Mesendoderm (in vitro differentiated cells): ENCODE measurements at regions not wholly inside any gene's neighbourhood (a gene's known extent, or its start where the extent isn't known, plus 50 kb on each side); places are given as distances from the start of the nearest gene placed in this dataset.

ENCODE experiments used
- DNase-seq: peaks from one replicate; pipeline ENCODE4 v3.0.0; 2013
- H2AK5ac ChIP-seq: 2 replicates; pipeline ENCODE4 v1.6.1; 2013; ENCODE audit warnings: low read length, inconsistent platforms
- H2BK120ac ChIP-seq: 2 replicates; pipeline ENCODE4 v1.6.1; 2013; ENCODE audit warnings: low read depth, mild to moderate bottlenecking, low read length, moderate library complexity, mixed read lengths
- H2BK15ac ChIP-seq: replicated peaks from 2 replicates; pipeline ENCODE4 v1.6.1; 2013; ENCODE audit warnings: low read depth, mild to moderate bottlenecking, moderate library complexity
- H2BK5ac ChIP-seq: 2 replicates; pipeline ENCODE4 v1.6.1; 2013; ENCODE audit warnings: low read length, inconsistent platforms
- H3K18ac ChIP-seq: 2 replicates; pipeline ENCODE4 v1.6.1; 2013; ENCODE audit warnings: mild to moderate bottlenecking, low read length, mixed read lengths
- H3K23ac ChIP-seq: one replicate; pipeline ENCODE4 v1.6.1; 2013; ENCODE audit warnings: low read length
- H3K27ac ChIP-seq: 2 replicates; pipeline ENCODE4 v1.5.1; 2013; ENCODE audit warnings: low read depth, mild to moderate bottlenecking, inconsistent platforms, low read length, moderate library complexity
- H3K27me3 ChIP-seq: 2 replicates; pipeline ENCODE4 v1.6.1; 2013; ENCODE audit warnings: low read length, control low read depth, mild to moderate bottlenecking, inconsistent platforms; ENCODE audit not compliant: insufficient read depth, poor library complexity
- H3K36me3 ChIP-seq: 2 replicates; pipeline ENCODE4 v1.6.1; 2013; ENCODE audit warnings: low read length, inconsistent platforms; ENCODE audit not compliant: control insufficient read depth, insufficient read depth
- H3K4ac ChIP-seq: one replicate; pipeline ENCODE4 v1.6.1; 2013; ENCODE audit warnings: low read depth, mild to moderate bottlenecking, low read length, moderate library complexity
- H3K4me1 ChIP-seq: 2 replicates; pipeline ENCODE4 v1.6.1; 2013; ENCODE audit warnings: low read depth, low read length, inconsistent platforms; ENCODE audit not compliant: control insufficient read depth
- H3K4me2 ChIP-seq: 2 replicates; pipeline ENCODE4 v1.6.1; 2013; ENCODE audit warnings: low read length
- H3K4me3 ChIP-seq: 2 replicates; pipeline ENCODE4 v1.5.1; 2013; ENCODE audit warnings: mild to moderate bottlenecking, low read length
- H3K56ac ChIP-seq: one replicate; pipeline ENCODE4 v1.6.1; 2013; ENCODE audit warnings: low read length
- H3K79me1 ChIP-seq: 2 replicates; pipeline ENCODE4 v1.6.1; 2013; ENCODE audit warnings: low read length, inconsistent platforms
- H3K79me2 ChIP-seq: 2 replicates; pipeline ENCODE4 v1.6.1; 2013; ENCODE audit warnings: mild to moderate bottlenecking, low read length; ENCODE audit not compliant: control insufficient read depth, insufficient read depth
- H3K9ac ChIP-seq: 2 replicates; pipeline ENCODE4 v1.6.1; 2013; ENCODE audit warnings: low read length, inconsistent platforms
- H4K5ac ChIP-seq: one replicate; pipeline ENCODE4 v1.6.1; 2013; ENCODE audit warnings: low read length
- H4K8ac ChIP-seq: one replicate; pipeline ENCODE4 v1.6.1; 2013; ENCODE audit warnings: low read depth, mild to moderate bottlenecking, control low read depth, low read length, moderate library complexity
- WGBS: extraction: QIAGEN DNeasy Blood & Tissue Kit; methylation state at CpG from one replicate; pipeline ENCODE4 v1.1.7; 2013; ENCODE audit warnings: low lambda C conversion rate, missing lambda C conversion rate; ENCODE audit not compliant: insufficient coverage; ENCODE audit errors: extremely low coverage; 5-methylcytosine and 5-hydroxymethylcytosine counted together

- H3K23ac ChIP-seq, result no peak overlapping the region
- no peaks in the 10 kb centered on the region for H3K27me3 ChIP-seq
- no peak overlapping the region for H4K8ac ChIP-seq
- no peak overlapping the region for H3K27ac ChIP-seq
- no peak overlapping the region for H2BK5ac ChIP-seq
- DNase-seq, result no peak
- H3K56ac ChIP-seq, result no peak overlapping the region
- no peak overlapping the region for H3K4me3 ChIP-seq
- no peak overlapping the region for H2BK120ac ChIP-seq
- no peaks in the 10 kb centered on the region for H3K79me2 ChIP-seq
- no peaks in the 10 kb centered on the region for H3K4me1 ChIP-seq
- no peaks in the 10 kb centered on the region for H3K79me1 ChIP-seq
- H2AK5ac ChIP-seq, result no peak overlapping the region
- H3K18ac ChIP-seq, result no peak overlapping the region
- H3K36me3 ChIP-seq, result no peaks in the 10 kb centered on the region
- no peak overlapping the region for H3K4me2 ChIP-seq
- no peak overlapping the region for H4K5ac ChIP-seq
- no peak overlapping the region for H3K9ac ChIP-seq
- no peak overlapping the region for H2BK15ac ChIP-seq
- H3K4ac ChIP-seq, result no peak overlapping the region
Observed at GRCh38 chr3:111428301-111428700, 113.7 kb upstream of the CD96 start.

DNA sequence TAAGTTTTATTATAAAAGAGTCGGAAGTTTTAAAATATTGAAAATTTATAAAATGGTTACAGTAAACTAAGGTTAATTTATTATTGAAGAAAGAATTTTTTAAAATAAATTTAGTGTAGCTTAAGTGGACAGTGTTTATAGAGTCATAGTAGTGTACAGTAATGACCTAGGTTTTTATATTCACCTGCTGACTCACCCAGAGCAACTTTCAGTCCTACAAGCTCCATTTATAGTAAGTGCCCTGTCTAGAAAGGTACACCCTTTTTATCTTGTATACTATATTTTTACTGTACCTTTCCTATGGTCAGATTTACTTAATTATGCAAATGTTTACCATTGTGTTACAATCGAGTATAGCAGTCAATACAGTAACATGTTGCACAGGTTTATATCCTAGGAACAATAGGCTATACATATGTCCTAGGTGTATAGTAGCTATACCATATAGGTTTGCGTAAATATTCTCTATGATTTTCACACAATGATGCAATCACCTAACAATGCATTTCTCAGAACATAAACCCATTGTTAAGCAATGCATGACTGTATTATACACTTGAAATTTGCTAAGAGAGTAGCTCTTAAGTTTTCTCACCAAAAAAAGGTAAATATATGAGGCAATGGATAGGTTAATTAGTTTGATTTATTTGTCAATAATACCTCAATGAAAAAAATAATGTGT, 106.9 kb upstream of the CD96 start:
- Histone ChIP-seq H3K56ac (no peak overlapping the region), H2BK120ac (no peak overlapping the region), H3K79me1 (no peaks in the 10 kb centered on the region), H3K79me2 (no peaks in the 10 kb centered on the region), H2BK5ac (no peak overlapping the region), H4K8ac (no peak overlapping the region), H3K9ac (no peak overlapping the region), H3K4me1 (no peaks in the 10 kb centered on the region), H2AK5ac (no peak overlapping the region), H4K5ac (no peak overlapping the region), H3K4ac (no peak overlapping the region), H3K27ac (no peak overlapping the region), H3K23ac (no peak overlapping the region), H3K4me3 (no peak overlapping the region), H3K27me3 (no peaks in the 10 kb centered on the region), H3K18ac (no peak overlapping the region), H2BK15ac (no peak overlapping the region), H3K4me2 (no peak overlapping the region), H3K36me3 (no peaks in the 10 kb centered on the region)
- DNase-seq, result no peak
- WGBS, result 100% methylated on average over 1 of the region's 3 CpGs

DNA sequence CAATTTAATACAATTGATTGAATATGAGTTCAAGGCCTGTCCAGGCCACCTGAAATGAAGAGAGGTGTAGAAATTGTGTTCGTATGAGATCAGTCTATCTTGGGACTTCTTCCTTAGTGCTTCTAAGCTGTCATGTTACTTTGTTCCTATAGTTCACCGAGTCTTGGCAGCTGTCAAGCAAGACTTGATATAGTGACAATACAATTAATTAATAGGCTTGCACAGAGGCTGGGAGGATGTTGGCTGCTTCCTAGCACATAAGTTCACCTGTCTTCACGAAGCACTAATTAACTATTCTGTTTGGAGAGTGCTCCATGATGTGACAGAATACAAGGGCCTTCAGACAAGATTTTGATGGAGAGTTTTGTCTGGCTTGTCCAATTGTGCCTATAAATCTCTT, 103.7 kb upstream of the CD96 start:
- no peaks in the 10 kb centered on the region for H3K4me1 ChIP-seq
- H3K79me1 ChIP-seq, result no peaks in the 10 kb centered on the region
- no peak overlapping the region for H3K18ac ChIP-seq
- no peaks in the 10 kb centered on the region for H3K79me2 ChIP-seq
- H3K23ac ChIP-seq, result no peak overlapping the region
- H2AK5ac ChIP-seq, result no peak overlapping the region
- H3K4ac ChIP-seq, result no peak overlapping the region
- H2BK5ac ChIP-seq, result no peak overlapping the region
- no peak overlapping the region for H3K9ac ChIP-seq
- no peak for DNase-seq
- H2BK120ac ChIP-seq, result no peak overlapping the region
- H4K5ac ChIP-seq, result no peak overlapping the region
- H3K56ac ChIP-seq, result no peak overlapping the region
- H3K4me2 ChIP-seq, result no peak overlapping the region
- WGBS, result no CpG with 5 or more reads among the region's 3 CpGs
- H3K27ac ChIP-seq, result no peak overlapping the region
- no peak overlapping the region for H2BK15ac ChIP-seq
- no peaks in the 10 kb centered on the region for H3K36me3 ChIP-seq
- H4K8ac ChIP-seq, result no peak overlapping the region
- no peak overlapping the region for H3K4me3 ChIP-seq
- H3K27me3 ChIP-seq, result no peaks in the 10 kb centered on the region

DNA sequence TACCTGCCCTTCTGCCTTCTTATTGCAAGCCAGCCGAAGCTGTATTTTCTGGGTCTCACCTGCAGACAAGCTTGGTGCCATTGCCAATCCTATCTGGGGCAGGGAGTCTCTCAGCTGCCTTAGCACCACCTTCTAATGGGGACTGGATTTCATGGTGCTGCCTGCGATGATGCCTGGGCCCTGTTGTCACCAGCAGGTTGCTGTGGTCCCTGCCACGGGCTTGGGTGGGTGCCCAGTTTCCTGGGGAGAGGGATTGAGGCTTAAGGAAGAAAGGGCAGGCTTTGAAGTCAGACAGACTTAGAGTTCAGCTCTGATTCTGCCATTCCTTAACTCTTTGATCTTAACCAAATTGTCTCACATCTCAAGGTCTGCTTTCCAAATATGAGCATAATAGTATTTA, 87.4 kb upstream of the CD96 start:
- no peak overlapping the region for H3K4me3 ChIP-seq
- no CpG with 5 or more reads among the region's 3 CpGs for WGBS
- no peak for DNase-seq
- no peaks in the 10 kb centered on the region for H3K36me3 ChIP-seq
- no peak overlapping the region for H3K4ac ChIP-seq
- no peaks in the 10 kb centered on the region for H3K27me3 ChIP-seq
- H2BK120ac ChIP-seq, result no peak overlapping the region
- no peak overlapping the region for H2BK5ac ChIP-seq
- H3K23ac ChIP-seq, result no peak overlapping the region
- H2BK15ac ChIP-seq, result no peak overlapping the region
- no peak overlapping the region for H3K18ac ChIP-seq
- no peak overlapping the region for H3K4me2 ChIP-seq
- H3K56ac ChIP-seq, result no peak overlapping the region
- no peaks in the 10 kb centered on the region for H3K79me2 ChIP-seq
- no peaks in the 10 kb centered on the region for H3K79me1 ChIP-seq
- no peak overlapping the region for H2AK5ac ChIP-seq
- H3K9ac ChIP-seq, result no peak overlapping the region
- no peak overlapping the region for H4K5ac ChIP-seq
- no peak overlapping the region for H3K27ac ChIP-seq
- no peaks in the 10 kb centered on the region for H3K4me1 ChIP-seq
- no peak overlapping the region for H4K8ac ChIP-seq

- Histone ChIP-seq H3K9ac (no peak overlapping the region), H3K79me1 (no peaks in the 10 kb centered on the region), H3K56ac (no peak overlapping the region), H3K36me3 (no peaks in the 10 kb centered on the region), H3K4me3 (no peak overlapping the region), H4K8ac (no peak overlapping the region), H2BK15ac (no peak overlapping the region), H3K23ac (no peak overlapping the region), H2BK120ac (no peak overlapping the region), H2BK5ac (no peak overlapping the region), H3K4me2 (no peak overlapping the region), H3K27ac (no peak overlapping the region), H3K79me2 (no peaks in the 10 kb centered on the region), H2AK5ac (no peak overlapping the region), H4K5ac (no peak overlapping the region), H3K18ac (no peak overlapping the region), H3K27me3 (no peaks in the 10 kb centered on the region), H3K4me1 (no peaks in the 10 kb centered on the region), H3K4ac (no peak overlapping the region)
- DNase-seq, result no peak
- WGBS, result no CpG with 5 or more reads among the region's 2 CpGs
Observed at GRCh38 chr3:111465081-111465670, 76.8 kb upstream of the CD96 start.

DNA sequence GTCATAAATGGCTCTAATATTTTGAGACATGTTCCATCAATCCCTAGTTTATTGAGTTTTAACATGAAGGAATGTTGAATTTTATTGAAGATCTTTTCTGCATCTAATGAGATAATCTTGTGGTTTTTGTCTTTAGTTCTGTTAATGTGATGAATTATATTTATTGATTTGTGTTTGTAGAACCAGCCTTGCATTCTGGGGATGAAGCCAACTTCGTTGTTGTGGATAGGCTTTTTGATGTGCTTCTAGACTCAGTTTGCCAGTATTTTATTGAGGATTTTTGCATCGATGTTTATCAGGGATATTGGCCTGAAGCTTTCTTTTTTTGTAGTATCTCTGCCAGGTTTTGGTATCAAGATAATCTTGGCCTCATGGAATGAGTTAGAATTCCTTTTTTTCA, 72.0 kb upstream of the CD96 start:
- Histone ChIP-seq H3K4me2 (no peak overlapping the region), H3K9ac (no peak overlapping the region), H3K4ac (no peak overlapping the region), H2BK15ac (no peak overlapping the region), H2AK5ac (no peak overlapping the region), H3K56ac (no peak overlapping the region), H2BK5ac (no peak overlapping the region), H3K79me1 (no peaks in the 10 kb centered on the region), H3K4me3 (no peak overlapping the region), H4K5ac (no peak overlapping the region), H3K18ac (no peak overlapping the region), H2BK120ac (no peak overlapping the region), H3K79me2 (no peaks in the 10 kb centered on the region), H3K27me3 (no peaks in the 10 kb centered on the region), H3K36me3 (no peaks in the 10 kb centered on the region), H3K4me1 (no peaks in the 10 kb centered on the region), H3K27ac (no peak overlapping the region), H3K23ac (no peak overlapping the region), H4K8ac (no peak overlapping the region)
- no peak for DNase-seq
- no CpG with 5 or more reads among the region's 2 CpGs for WGBS
